Prostate gland (tissue), 2 donors: ENCODE measurements at regions not wholly inside any gene's neighbourhood (a gene's known extent, or its start where the extent isn't known, plus 50 kb on each side); places are given as distances from the start of the nearest gene placed in this dataset.

Experiments
- DNase-seq: peaks from one replicate; pipeline ENCODE4 v3.0.0-alpha.2; 2019; ENCODE audit warnings: low spot score
- H3K27ac ChIP-seq, 2 donors: fragments of 200-600 bp; sonication (generic); 2 replicates each; pipeline ENCODE4 v1.5.1; 2017 to 2019
- H3K27me3 ChIP-seq: fragments of 200-600 bp; sonication (generic); replicated peaks from 2 replicates; pipeline ENCODE4 v1.5.1; 2019; ENCODE audit not compliant: insufficient read depth
- H3K36me3 ChIP-seq, 2 donors: fragments of 200-600 bp; sonication (generic); 1 replicate in 1 of 2; 2 replicates in 1 of 2; pipeline versions ENCODE4 v1.5.1 to v1.8.1; 2017 to 2019
- H3K4me1 ChIP-seq: fragments of 200-600 bp; sonication (generic); replicated peaks from 2 replicates; pipeline ENCODE4 v1.5.1; 2019
- H3K4me3 ChIP-seq, 2 donors: fragments of 200-600 bp; sonication (generic); 2 replicates each; pipeline ENCODE4 v1.5.1; 2017 to 2019
- H3K9me3 ChIP-seq: fragments of 200-600 bp; sonication (generic); 2 replicates; pipeline ENCODE4 v1.5.1; 2017
- CTCF ChIP-seq, 4 experiments: fragments of 200-600 bp in 2 of 4; fragments of 450-650 bp in 2 of 4; sonication (generic) in 2 of 4; IDR thresholded peaks; 1 replicate in 3 of 4; 2 replicates in 1 of 4; pipeline ENCODE4 v1.5.1; 2016 to 2019; ENCODE audit warnings: antibody characterized with exemption in 4 of 4, mild to moderate bottlenecking in 2 of 4, moderate library complexity in 2 of 4
- POLR2A ChIP-seq: fragments of 450-650 bp; IDR thresholded peaks from one replicate; pipeline ENCODE4 v1.6.1; 2016; ENCODE audit warnings: antibody characterized with exemption, mild to moderate bottlenecking
- POLR2AphosphoS5 ChIP-seq: sonication (generic); formaldehyde crosslinking; IDR thresholded peaks from one replicate; pipeline ENCODE4 v1.6.1; 2017; ENCODE audit warnings: antibody characterized with exemption
- WGBS: methylation state at CpG from one replicate; pipeline ENCODE4 v1.1.5; 2018; 5-methylcytosine and 5-hydroxymethylcytosine counted together
- intact Hi-C: fragments of 100-400 bp; cut with DNase I; formaldehyde crosslinking; loops from one replicate; pipeline ENCODE4 v1.14.2; 2022

GRCh38 chr3:99472385-99472784 is 166.0 kb upstream of the COL8A1 start:
- no peak for DNase-seq
- no peaks in the 10 kb centered on the region for H3K27me3 ChIP-seq
- no peak overlapping the region for H3K4me3 ChIP-seq
- no peaks in the 10 kb centered on the region for H3K36me3 ChIP-seq
- H3K9me3 ChIP-seq, result no peaks in the 10 kb centered on the region
- intact Hi-C loops, result no loop called here
- no peak for TF ChIP-seq POLR2A
- H3K4me1 ChIP-seq, result no peaks in the 10 kb centered on the region
- no peak overlapping the region for H3K27ac ChIP-seq
- 72% methylated on average over 3 of the region's 3 CpGs for WGBS

GRCh38 chr3:99471353-99472323 is 166.8 kb upstream of the COL8A1 start:
- Histone ChIP-seq H3K27ac (no peak overlapping the region), H3K27me3 (no peaks in the 10 kb centered on the region), H3K4me3 (no peak overlapping the region), H3K36me3 (no peaks in the 10 kb centered on the region), H3K9me3 (no peaks in the 10 kb centered on the region), H3K4me1 (no peaks in the 10 kb centered on the region)
- WGBS, result 93% methylated on average over 7 of the region's 7 CpGs
- TF ChIP-seq POLR2A, result no peak
- TF ChIP-seq CTCF (IDR thresholded peaks at IDR 0.05), result no peak
- no peak for TF ChIP-seq POLR2AphosphoS5
- DNase-seq, result no peak
- intact Hi-C loops, result no loop called here

- no peak for DNase-seq
- TF ChIP-seq POLR2AphosphoS5, result no peak
- no peak for TF ChIP-seq POLR2A
- no peak for TF ChIP-seq CTCF (IDR thresholded peaks at IDR 0.05)
- Histone ChIP-seq H3K9me3 (no peaks in the 10 kb centered on the region), H3K4me1 (no peaks in the 10 kb centered on the region), H3K27ac (no peak overlapping the region), H3K36me3 (no peaks in the 10 kb centered on the region), H3K4me3 (no peak overlapping the region), H3K27me3 (no peaks in the 10 kb centered on the region)
- intact Hi-C loops, result no loop called here
These were observed 167.6 kb upstream of the COL8A1 start for GRCh38 chr3:99470841-99471240.

- H3K27me3 ChIP-seq, result no peaks in the 10 kb centered on the region
- H3K9me3 ChIP-seq, result no peaks in the 10 kb centered on the region
- 57% methylated on average over 3 of the region's 3 CpGs for WGBS
- intact Hi-C loops, result no loop called here
- no peak overlapping the region for H3K4me3 ChIP-seq
- H3K36me3 ChIP-seq, result no peaks in the 10 kb centered on the region
- H3K4me1 ChIP-seq, result no peaks in the 10 kb centered on the region
- DNase-seq, result no peak
- TF ChIP-seq CTCF (IDR thresholded peaks at IDR 0.05) (no peak), POLR2A (no peak), POLR2AphosphoS5 (no peak)
- no peak overlapping the region for H3K27ac ChIP-seq
These were observed 169.5 kb upstream of the COL8A1 start for GRCh38 chr3:99468918-99469317.

GRCh38 chr3:99467420-99467819 is 171.0 kb upstream of the COL8A1 start:
- no peaks in the 10 kb centered on the region for H3K27me3 ChIP-seq
- H3K9me3 ChIP-seq, result no peaks in the 10 kb centered on the region
- H3K27ac ChIP-seq, result no peak overlapping the region
- H3K36me3 ChIP-seq, result no peaks in the 10 kb centered on the region
- intact Hi-C loops, result no loop called here
- no peaks in the 10 kb centered on the region for H3K4me1 ChIP-seq
- 94% methylated on average over 3 of the region's 3 CpGs for WGBS
- H3K4me3 ChIP-seq, result no peak overlapping the region
- no peak for DNase-seq
- TF ChIP-seq CTCF (IDR thresholded peaks at IDR 0.05), result no peak
- no peak for TF ChIP-seq POLR2A
- no peak for TF ChIP-seq POLR2AphosphoS5
